ENCODE measurements at regions not wholly inside any gene's neighbourhood (a gene's known extent, or its start where the extent isn't known, plus 50 kb on each side); places are given as distances from the start of the nearest gene placed in this dataset.

- TF ChIP-seq CTCF (IDR thresholded peaks at IDR 0.05; ENCODE audit: low read length), result no peak
- TF ChIP-seq EZH2 (IDR thresholded peaks at IDR 0.05; ENCODE audit: borderline replicate concordance, low read length), result no peak
Measured at GRCh38 chr12:107411792-107412535, 273.6 kb upstream of the PWP1 start.

All from OCI-LY1 (cell line).